Skin of body (tissue), 1 donor: ENCODE measurements at regions not wholly inside any gene's neighbourhood (a gene's known extent, or its start where the extent isn't known, plus 50 kb on each side); places are given as distances from the start of the nearest gene placed in this dataset.
"Not testable (repeated sequence)": the region's sequence is repeated elsewhere in the genome, so short reads cannot be mapped to it uniquely, and the experiment has no call there.

Source experiments
- DNase-seq: peaks from one replicate; lab custom pipeline; 2025; lab: John Stamatoyannopoulos, UW

DNA sequence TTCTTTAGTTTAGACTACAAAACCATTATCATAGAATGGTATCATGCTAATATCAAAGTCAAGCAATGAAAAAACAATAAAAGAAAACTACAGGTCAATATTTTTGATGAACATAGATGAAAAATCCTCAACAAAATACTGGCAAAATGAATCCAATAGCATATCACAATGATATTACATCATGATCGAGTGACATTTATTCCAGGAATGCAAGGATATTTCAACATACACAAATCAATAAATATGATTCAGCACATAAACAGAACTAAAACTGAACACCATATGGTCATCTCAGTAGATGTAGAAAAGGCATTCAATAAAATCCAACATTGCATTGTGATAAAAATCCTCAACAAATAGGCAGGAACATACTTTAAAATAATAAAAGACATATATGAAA lies 1657.7 kb downstream of the KCNT2 start:
- DNase-seq: no peak

DNA sequence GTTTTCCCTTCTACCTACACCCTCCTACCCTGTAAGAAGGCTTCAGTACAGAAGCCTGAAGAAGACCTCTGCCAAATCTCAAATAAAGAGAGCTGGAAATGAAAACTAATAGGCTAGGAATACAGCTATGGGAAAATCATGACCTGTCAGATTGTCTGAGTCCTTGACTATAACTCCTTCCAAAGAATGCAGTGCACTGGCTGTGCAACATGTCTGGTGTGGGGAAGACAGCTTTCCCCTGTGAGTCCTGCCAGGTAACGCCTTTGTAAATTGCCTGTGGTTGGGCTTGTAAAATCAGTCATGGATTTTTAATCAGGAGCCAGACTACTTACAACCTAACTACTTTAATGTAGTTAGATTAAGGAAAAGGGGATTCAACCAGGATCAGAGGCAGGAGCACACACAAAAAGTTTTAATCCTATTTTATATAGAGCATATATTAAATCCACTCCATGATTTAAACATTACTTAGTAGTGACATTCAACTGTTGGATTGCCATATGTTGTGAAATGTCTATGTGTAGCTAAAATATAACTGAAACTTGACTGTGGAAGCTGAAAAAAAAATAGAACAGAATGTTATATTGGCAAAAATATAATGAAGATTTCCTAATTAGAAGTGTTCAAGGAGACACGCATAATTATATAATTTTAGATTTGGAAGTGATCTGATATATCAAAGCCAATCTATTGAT lies 1667.8 kb downstream of the KCNT2 start:
- no peak for DNase-seq

DNA sequence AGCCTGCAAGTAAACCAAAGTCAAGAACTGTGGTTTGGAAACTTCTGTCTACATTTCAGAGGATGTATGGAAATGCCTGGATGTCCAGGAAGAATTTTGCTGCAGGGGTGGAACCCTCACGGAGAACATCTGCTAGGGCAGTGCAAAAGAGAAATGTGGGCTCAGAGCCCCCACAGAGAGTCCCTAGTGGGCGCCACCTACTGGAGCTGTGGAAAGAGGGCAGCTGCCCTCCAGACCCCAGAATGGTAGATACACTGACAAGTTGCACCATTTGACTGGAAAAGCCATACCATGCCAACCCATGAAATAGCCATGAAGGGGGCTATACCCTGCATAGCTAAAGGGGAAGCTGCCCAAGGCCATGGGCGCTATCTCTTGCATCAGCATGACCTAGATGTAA lies 1672.4 kb downstream of the KCNT2 start:
- no peak for DNase-seq

DNA sequence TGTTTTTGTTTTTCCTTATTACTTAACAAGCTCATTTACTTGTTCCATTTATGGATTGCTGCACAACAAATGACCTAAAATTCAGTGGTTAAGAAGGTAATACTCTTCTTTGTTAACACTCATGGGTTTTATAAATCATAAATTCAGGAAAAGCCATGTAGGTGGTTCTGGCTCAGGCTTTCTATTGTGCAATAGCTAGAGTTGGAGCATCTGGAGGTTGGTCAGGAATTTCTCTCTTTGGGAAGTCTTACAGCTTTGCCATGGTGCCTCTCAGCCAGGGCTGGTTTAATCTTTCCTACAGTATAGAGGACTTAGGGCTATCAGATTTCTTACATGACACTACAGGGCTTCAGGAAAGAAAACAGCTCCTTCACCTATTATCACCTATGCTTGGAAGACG lies 1677.1 kb downstream of the KCNT2 start:
- no peak for DNase-seq

DNA sequence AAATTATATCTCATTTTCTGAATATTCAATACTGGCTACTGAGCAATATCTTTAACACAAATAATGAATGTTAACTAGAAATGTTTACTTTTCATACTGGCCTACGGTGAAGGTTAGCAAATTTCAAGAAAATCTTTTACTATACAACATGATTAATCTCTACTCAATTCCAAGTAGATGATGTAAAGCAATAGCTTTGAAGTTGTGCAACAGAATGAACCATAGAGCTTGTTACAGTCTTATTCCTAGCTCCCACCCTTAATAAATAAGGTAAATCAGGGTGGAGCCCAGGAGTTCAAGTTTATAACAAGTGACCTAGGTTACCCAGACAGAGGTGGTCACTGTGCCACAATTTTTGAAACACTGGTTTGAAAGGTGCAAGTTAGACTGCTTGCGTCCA lies 1678.1 kb downstream of the KCNT2 start:
- no peak for DNase-seq

DNA sequence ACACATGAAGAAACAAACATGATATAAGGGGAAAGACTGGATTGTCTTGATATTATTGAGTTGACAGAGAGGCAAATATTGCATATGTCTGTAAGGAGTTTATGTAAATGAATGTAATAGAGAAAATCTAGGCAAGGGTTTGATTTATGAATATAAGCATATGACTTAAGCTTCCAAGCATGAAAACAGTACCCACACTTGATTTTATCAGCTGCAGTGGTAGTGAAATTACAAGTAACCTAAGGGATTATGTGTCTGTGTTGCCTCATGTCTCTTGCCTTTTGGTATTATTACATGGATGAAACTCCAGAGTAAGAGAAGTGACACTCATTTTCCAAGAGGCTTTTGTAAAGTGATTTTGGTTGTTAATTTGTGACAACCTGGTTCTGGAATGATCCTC lies 1678.9 kb downstream of the KCNT2 start:
- DNase-seq: no peak

DNA sequence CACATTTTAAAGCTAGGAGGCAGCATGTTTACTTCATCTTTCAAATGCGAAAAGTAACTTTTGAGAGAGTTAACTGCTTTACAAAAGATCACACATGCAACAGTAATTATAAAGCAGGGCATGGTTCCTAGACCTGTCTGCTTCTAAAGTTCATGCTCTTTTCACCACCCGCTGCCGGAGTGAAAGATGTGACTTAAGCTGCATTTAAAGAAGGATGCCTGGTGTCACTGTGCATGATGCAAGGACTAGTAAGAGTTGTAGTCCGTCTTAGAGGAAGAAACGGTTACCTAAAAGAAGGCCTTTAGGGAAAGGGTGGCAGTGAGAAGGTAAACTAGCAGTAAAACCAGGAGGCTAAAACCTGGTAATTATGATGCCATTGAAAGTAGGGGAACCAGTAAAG lies 1689.1 kb downstream of the KCNT2 start:
- no peak for DNase-seq

DNA sequence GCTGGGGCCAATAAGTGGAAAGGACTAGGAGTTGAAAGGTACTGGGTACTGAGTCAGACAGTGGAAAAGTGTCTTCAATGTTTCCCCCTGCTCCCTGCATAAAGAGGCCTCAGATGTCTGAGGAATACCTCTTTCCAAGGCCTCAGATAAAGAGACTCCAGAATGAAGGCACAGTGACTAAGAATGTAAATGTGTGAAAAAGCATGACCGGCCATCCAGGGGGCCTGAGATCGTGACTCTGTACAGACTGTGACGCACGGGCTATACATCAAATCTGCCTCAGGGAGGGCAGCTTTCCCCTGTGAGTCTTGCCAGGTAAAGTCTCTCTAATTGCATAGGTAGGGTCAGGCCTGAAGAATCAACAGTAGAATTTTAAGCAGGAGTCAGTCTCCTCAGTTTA lies 1690.5 kb downstream of the KCNT2 start:
- no peak for DNase-seq

DNA sequence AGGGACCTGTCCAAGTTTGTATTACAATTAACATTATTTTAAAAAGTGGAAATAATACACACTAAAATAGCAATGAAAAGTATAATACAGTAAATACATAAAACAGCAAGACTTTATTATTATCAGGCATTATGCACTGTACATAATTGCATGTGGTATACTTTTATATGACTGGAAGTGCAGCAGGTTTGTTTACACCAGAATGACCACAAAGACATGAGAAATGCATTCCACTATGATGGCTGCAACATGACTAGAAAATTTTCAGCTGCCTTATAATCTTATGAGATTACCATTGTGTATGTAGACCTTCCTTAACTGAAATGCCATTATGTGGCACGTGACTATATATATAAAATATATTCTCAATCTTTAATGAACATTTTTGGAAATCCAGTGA lies 1699.6 kb downstream of the KCNT2 start:
- no peak for DNase-seq

DNA sequence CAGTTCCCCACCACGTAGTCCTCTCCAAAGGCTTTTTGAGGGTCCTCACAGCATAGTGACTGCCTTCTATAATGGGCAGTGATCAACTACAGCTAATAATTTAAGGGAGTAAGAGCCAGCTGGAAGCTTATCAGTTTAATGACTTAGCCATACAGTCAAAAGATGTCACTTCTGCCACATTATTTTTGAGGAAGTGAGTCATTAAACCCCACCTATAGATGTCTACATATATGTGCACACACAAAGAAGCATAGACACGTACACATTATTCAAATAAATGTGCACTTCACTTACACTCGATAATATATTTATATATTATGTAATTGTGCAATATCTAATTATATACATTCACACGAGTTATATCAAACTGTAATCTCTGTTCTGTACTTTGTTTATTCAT lies 1704.7 kb downstream of the KCNT2 start:
- DNase-seq: no peak

DNA sequence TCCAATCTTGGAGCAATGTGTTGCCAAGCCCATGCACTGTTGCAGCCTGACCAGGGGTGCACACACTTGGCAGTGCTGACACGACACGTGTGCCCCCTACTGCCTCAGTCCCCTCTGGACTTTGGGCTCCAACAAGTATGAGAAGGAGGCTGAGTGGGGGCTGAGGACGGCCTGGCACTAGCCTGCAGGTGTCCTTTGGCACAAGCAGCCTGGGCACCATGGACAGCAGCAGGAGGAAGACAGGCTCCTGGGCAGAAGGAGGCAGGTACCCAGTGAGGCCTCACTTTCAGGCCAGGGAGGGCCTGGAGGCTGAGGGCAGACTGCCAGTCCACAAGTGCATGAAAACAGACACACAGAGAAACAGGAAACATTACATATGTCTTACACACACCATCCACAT lies 1702.9 kb upstream of the B3GALT2 start:
- DNase-seq: no peak

DNA sequence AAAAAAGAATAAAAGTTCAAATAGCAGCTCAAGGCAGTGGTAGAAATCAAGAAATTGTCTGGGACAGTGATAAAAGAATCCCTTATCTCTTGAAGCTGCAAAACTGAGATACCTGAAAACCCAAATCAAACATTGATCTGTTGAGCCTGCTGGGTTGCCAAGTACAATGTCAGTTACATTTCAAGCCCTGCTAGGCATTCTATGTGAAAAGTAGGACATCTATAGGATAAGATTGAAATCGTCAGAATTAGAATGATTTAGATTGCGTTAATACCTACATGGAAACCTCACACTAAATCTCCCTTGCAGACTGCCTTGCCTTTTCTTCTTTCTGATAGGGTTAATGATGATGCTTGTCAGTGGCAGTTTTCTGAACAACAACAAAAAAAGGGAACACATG lies 1684.4 kb upstream of the B3GALT2 start:
- no peak for DNase-seq

DNA sequence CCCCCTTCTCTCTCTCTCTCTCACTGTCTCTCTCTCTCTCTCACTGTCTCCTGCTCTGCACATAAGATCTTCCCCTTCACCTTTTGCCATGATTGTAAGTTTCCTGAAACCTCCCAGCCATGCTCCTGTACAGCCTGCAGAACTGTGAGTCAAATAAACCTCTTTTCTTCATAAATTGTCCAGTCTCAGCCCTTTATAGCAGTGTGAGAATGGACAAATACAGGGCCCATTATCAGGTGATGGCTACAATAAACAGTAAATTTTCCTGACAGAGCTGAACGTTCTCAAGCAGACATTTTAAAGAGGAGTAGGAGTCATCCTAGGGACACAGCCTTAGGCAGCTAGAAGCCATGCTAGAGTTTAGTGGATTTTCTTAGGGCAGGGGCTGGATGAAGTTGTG lies 1679.7 kb upstream of the B3GALT2 start:
- DNase-seq: no peak

DNA sequence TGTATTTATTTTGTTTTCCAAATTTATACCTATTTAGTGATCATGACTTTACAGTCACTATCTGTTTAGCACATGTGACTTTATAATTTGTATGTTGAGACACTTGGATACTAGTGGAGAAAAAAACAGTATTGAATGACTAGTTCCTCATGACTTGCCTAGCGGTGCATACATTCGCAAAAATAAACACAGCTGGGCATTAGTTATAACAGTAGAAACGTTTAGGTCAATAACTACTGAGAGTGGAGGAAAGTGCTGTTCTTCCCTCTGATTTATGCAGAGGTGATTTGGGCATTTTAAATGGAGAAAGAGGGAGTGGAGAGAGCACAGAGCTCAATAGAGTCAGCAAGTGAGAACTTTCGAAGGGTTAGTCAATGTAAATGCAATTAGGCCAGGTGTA lies 1679.0 kb upstream of the B3GALT2 start:
- DNase-seq: no peak

DNA sequence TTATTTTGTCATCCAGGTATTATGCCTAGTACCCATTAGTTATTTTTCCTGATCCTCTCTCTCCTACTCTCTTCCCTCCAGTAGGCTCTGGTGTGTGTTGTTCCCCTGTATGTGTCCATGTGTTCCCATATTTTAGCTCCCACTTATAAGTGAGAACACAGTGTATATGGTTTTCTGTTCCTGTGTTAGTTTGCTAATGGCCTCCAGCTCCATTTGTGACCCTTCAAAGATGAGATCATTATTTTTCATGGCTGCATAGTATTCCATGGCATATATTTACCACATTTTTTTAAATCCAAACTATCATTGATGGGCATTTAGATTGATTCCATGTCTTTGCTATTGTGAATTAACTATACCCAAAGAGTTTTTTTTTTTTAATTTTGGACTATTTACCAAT lies 1675.7 kb upstream of the B3GALT2 start:
- DNase-seq: no peak

DNA sequence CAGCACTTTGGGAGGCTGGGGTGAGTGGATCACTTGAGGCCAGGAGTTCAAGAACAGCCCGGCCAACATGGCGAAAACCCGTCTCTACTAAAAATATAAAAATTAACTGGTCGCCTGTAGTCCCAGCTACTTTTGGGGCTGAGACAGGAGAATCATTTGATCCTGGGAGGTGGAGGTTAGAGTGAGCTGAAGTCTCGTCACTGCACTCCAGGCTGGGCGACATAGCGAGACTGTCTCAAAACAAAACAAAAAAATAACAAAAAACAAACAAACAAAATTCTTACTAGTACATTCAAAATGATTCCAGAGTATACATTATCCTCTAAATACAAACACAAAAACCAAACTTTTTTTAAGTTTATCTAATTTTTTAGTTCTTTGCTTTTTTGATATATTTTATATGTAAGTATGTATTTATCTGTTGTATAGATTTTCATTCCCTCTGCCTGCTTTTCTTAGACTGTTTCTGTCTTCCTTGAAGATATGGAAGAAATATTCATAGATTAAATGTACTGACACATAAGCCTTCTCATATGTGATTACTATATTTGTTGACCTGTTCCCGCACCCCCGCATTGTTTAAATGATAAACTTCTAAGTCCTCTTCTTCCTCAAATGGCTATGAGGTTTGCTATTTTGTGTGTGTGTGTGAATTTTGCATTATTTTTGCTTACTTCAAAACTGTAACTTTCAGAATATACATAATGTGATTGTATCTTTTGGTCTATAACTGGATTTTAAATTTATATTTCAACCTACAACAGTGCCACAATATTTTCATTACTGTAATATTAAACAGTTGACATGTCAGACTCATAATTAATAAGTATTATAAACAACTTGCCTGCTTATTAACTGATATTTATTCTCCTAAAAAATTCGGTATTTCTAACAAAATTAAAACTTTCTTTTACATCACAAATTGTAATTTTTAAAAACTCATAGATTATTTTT lies 1674.1 kb upstream of the B3GALT2 start:
- no peak for DNase-seq

DNA sequence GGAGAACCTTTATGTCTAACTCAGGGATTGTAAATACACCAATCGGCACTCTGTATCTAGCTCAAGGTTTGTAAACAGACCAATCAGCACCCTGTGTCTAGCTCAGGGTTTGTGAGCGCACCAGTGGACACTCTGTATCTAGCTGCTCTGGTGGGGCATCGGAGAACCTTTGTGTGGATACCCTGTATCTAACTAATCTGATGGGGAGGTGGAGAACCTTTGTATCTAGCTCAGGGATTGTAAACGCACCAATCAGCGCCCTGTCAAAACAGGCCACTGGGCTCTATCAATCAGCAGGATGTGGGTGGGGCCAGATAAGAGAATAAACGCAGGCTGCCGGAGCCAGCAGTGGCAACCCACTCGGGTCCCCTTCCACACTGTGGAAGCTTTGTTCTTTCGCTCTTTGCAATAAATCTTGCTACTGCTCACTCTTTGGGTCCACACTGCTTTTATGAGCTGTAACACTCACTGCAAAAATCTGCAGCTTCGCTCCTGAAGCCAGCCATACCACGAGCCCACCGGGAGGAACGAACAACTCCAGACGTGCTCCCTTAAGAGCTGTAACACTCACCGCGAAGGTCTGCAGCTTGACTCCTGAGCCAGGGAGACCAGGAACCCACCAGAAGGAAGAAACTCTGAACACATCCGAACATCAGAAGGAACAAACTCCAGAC lies 1673.2 kb upstream of the B3GALT2 start:
- not testable (repeated sequence) for DNase-seq

DNA sequence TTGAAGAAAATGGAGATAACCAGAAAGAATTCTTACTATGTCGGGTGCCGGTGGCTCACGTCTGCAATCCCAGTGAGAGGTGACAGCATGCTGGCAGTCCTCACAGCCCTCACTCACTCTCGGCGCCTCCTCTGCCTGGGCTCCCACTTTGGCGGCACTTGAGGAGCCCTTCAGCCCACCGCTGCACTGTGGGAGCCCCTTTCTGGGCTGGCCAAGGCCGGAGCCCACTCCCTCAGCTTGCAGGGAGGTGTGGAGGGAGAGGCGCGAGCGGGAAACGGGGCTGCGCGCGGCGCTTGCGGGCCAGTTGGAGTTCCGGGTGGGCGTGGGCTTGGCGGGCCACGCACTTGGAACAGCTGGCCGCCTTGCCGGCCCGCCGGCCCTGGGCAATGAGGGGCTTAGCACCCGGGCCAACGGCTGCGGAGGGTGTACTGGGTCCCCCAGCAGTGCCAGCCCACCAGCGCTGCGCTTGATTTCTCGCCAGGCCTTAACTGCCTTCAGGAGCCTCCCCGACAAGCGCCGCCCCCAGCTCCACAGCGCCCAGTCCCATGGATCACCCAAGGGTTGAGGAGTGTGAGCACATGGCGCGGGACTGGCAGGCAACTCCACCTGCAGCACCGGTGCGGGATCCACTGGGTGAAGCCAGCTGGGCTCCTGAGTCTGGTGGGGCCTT lies 1672.5 kb upstream of the B3GALT2 start:
- not testable (repeated sequence) for DNase-seq

DNA sequence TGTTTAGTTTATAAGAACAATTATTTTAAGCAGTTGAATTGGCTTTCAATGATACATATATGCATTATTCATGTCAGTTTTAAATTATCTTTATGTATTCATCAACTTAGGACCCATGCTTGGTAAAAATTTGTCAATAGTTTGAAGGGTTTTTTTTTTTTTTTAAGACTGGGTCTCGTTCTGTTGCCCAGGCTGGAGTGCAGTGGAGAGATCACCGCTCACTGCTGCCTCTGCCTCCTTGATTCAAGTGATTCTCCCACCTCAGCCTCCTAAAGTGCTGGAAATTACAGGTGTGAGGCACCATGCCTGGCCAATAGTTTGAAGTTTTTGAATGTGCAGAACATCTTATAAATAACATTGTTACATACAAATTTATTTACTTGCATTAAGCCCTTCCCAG lies 1671.0 kb upstream of the B3GALT2 start:
- DNase-seq: no peak

DNA sequence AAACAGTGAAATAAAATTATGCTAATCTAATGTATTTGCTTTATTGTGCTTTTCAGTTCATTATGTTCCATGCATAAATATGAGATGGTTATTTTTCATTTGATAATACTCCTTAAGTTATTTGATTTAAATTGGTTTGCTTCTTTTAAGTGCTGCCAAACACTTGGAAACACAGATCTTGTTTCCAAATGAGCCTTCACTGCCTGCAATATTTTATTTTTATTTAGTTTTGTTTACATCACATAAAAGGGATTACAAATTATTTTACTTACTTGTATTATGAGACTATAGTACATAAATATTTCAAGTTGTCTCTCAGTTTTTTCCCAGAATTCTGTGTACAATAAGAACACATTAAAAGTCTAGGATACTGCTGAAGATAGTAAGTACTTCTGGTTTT lies 1662.4 kb upstream of the B3GALT2 start:
- DNase-seq: no peak

DNA sequence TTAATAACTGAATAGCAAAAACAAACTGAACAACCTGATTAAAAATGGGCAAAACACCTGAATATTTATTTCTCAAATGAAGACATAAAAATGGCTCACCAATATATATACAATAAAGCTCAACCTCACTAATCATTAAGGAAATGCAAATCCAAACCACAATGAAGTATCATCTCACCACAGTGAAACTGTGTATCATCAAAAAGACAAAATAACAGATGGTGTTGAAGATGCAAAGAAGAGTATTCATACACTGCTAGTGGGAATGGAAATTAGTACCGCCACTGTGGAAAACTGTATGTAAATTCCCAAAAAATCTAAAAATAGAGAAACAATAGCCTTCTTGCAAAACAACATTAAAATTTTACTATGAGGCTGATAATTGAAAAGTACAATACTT lies 1660.1 kb upstream of the B3GALT2 start:
- no peak for DNase-seq

DNA sequence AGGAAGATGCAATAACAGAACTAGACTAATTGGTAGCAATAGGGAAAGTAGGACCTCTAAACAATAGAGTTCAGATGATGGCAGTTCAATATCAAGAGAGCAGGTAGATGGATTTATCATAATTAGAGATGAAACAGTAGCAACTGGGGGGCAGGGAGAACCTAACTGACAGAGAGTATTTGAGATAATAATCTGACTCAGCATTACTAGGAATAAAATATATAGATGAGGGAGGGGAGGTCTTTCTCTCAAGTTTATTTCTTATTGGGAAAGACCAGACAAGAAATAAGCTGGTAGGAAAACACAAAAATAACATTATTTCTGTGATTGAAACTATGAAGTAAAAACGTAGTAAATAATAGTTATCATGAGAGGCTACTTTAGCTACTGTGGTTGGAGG lies 1656.7 kb upstream of the B3GALT2 start:
- DNase-seq: no peak
